ENCODE measurements at regions not wholly inside any gene's neighbourhood (a gene's known extent, or its start where the extent isn't known, plus 50 kb on each side); places are given as distances from the start of the nearest gene placed in this dataset.

DNA sequence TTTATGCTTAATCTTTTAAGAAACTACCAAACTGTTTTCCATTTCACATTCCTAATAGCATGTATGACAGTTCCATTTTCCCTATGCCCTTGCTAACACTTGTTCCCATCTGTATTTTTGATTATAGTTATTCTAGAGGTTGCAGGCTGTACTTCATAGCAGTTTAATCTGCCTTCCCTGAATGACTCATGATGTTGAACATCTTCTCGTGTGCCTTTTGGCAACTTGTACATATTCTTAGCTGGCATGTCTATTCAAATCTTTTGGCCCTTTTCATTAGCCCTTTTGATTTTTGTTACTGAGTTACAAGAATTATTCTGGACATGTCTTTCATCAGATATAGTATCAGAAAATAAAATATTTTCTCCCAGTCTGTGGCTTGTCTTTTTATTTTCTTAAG lies 320.3 kb downstream of the DIRAS2 start:
- Histone ChIP-seq H2AFZ (ENCODE audit: low read length) (no peak overlapping the region), H3K9me3 (ENCODE audit: low read length) (no peaks in the 10 kb centered on the region), H3K4me1 (ENCODE audit: insufficient read depth, low read length, severe bottlenecking) (no peaks in the 10 kb centered on the region), H3K27ac (ENCODE audit: low read depth, low read length, poor library complexity, severe bottlenecking) (no peak overlapping the region), H3F3A (ENCODE audit: insufficient read depth, low read length) (no peaks in the 10 kb centered on the region), H4K20me1 (ENCODE audit: insufficient read depth, low read length) (no peaks in the 10 kb centered on the region), H3K27me3 (ENCODE audit: insufficient read depth, low read length) (no peaks in the 10 kb centered on the region), H3K9ac (ENCODE audit: low read length) (no peak overlapping the region), H3K36me3 (ENCODE audit: insufficient read depth, low read length) (no peaks in the 10 kb centered on the region), H3K79me2 (ENCODE audit: insufficient read depth, low read length) (no peaks in the 10 kb centered on the region), H3K9me2 (ENCODE audit: low read depth, low read length) (no peaks in the 10 kb centered on the region), H3K4me2 (ENCODE audit: low read length) (no peak overlapping the region), H3K4me3 (ENCODE audit: low read depth, low read length, poor library complexity, severe bottlenecking) (no peak overlapping the region)
- TF ChIP-seq EZH2 (IDR thresholded peaks at IDR 0.05; ENCODE audit: borderline replicate concordance, low read length) = no peak
- TF ChIP-seq, protein P1, sequence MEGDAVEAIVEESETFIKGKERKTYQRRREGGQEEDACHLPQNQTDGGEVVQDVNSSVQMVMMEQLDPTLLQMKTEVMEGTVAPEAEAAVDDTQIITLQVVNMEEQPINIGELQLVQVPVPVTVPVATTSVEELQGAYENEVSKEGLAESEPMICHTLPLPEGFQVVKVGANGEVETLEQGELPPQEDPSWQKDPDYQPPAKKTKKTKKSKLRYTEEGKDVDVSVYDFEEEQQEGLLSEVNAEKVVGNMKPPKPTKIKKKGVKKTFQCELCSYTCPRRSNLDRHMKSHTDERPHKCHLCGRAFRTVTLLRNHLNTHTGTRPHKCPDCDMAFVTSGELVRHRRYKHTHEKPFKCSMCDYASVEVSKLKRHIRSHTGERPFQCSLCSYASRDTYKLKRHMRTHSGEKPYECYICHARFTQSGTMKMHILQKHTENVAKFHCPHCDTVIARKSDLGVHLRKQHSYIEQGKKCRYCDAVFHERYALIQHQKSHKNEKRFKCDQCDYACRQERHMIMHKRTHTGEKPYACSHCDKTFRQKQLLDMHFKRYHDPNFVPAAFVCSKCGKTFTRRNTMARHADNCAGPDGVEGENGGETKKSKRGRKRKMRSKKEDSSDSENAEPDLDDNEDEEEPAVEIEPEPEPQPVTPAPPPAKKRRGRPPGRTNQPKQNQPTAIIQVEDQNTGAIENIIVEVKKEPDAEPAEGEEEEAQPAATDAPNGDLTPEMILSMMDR (IDR thresholded peaks at IDR 0.05; ENCODE audit: low read length) = no peak

DNA sequence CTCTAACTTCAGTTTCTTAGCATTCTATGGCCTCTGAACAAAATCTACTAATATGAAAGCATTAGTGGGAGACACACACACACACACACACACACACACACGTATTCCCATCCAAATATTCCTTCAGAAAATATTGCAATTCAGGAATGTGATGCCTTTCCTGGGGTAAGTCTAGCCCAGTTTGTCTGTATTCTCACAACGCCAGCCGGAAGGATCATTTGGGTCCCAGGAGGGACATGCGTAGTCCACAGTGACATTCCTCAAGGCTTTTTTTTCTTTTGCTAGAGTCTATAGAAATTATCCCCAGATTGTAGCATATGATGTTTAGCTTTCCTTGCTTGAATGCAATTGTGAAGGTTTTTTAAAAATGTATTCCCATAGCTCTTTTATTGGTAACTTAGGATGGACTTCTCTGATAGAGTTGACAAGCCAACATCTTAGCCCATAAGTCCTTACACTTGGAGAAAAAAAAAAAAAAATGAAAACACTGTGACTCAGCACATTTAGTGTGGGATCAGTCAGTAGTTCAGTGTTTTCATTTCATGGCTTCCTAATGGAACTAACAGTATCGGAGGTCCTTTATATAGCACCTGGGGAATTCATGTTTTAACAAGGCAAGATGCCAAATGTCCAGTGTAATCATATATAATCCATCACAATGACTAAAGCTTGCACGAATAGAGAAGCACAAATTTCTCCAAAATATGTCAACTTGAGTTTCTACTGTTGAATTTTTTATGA lies 316.5 kb downstream of the DIRAS2 start:
- H3K9me3 ChIP-seq (ENCODE audit: low read length) = no peaks in the 10 kb centered on the region
- H3K27me3 ChIP-seq (ENCODE audit: insufficient read depth, low read length) = no peaks in the 10 kb centered on the region
- TF ChIP-seq, protein P1 (IDR thresholded peaks at IDR 0.05; ENCODE audit: low read length) = no peak
- TF ChIP-seq EZH2 (IDR thresholded peaks at IDR 0.05; ENCODE audit: borderline replicate concordance, low read length) = no peak
- H3K9ac ChIP-seq (ENCODE audit: low read length) = no peak overlapping the region
- no peaks in the 10 kb centered on the region for H3K9me2 ChIP-seq (ENCODE audit: low read depth, low read length)
- no peaks in the 10 kb centered on the region for H3F3A ChIP-seq (ENCODE audit: insufficient read depth, low read length)
- no peaks in the 10 kb centered on the region for H3K36me3 ChIP-seq (ENCODE audit: insufficient read depth, low read length)
- H3K4me3 ChIP-seq (ENCODE audit: low read depth, low read length, poor library complexity, severe bottlenecking) = no peak overlapping the region
- no peaks in the 10 kb centered on the region for H3K79me2 ChIP-seq (ENCODE audit: insufficient read depth, low read length)
- no peak overlapping the region for H3K27ac ChIP-seq (ENCODE audit: low read depth, low read length, poor library complexity, severe bottlenecking)
- no peaks in the 10 kb centered on the region for H4K20me1 ChIP-seq (ENCODE audit: insufficient read depth, low read length)
- H2AFZ ChIP-seq (ENCODE audit: low read length) = no peak overlapping the region
- H3K4me1 ChIP-seq (ENCODE audit: insufficient read depth, low read length, severe bottlenecking) = no peaks in the 10 kb centered on the region
- no peak overlapping the region for H3K4me2 ChIP-seq (ENCODE audit: low read length)

DNA sequence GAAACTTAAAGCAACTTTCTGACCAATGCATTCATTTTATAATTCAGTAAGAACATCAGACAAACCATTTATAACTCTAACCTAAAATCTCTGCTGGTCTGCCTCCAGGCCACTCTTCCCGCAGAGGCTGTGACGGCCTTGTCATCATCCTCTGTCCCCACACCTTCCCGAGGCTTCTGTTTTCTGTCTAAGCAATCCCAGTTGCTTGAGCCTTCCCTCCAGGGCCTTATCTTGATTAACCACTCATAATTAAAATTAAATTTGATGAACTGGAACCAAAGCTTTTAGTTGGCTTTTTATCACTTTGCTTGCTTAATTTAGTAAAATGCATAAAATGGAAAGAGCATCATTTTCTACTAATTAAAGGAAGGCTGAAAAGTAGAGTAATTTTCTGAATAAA lies 312.4 kb downstream of the DIRAS2 start:
- Histone ChIP-seq H3K4me3 (ENCODE audit: low read depth, low read length, poor library complexity, severe bottlenecking) (no peak overlapping the region), H2AFZ (ENCODE audit: low read length) (no peak overlapping the region), H3K4me1 (ENCODE audit: insufficient read depth, low read length, severe bottlenecking) (no peaks in the 10 kb centered on the region), H3K27me3 (ENCODE audit: insufficient read depth, low read length) (no peaks in the 10 kb centered on the region), H3K36me3 (ENCODE audit: insufficient read depth, low read length) (no peaks in the 10 kb centered on the region), H3K9ac (ENCODE audit: low read length) (no peak overlapping the region), H3K9me3 (ENCODE audit: low read length) (no peaks in the 10 kb centered on the region), H3K9me2 (ENCODE audit: low read depth, low read length) (no peaks in the 10 kb centered on the region), H3F3A (ENCODE audit: insufficient read depth, low read length) (no peaks in the 10 kb centered on the region), H3K27ac (ENCODE audit: low read depth, low read length, poor library complexity, severe bottlenecking) (no peak overlapping the region), H3K4me2 (ENCODE audit: low read length) (no peak overlapping the region), H4K20me1 (ENCODE audit: insufficient read depth, low read length) (no peaks in the 10 kb centered on the region), H3K79me2 (ENCODE audit: insufficient read depth, low read length) (no peaks in the 10 kb centered on the region)
- TF ChIP-seq, protein P1 (IDR thresholded peaks at IDR 0.05; ENCODE audit: low read length) = no peak
- no peak for TF ChIP-seq EZH2 (IDR thresholded peaks at IDR 0.05; ENCODE audit: borderline replicate concordance, low read length)

Data from OCI-LY1 (cell line).